Left ventricle myocardium inferior (tissue), 1 donor: ENCODE measurements at regions not wholly inside any gene's neighbourhood (a gene's known extent, or its start where the extent isn't known, plus 50 kb on each side); places are given as distances from the start of the nearest gene placed in this dataset.
"Not testable (repeated sequence)": the region's sequence is repeated elsewhere in the genome, so short reads cannot be mapped to it uniquely, and the experiment has no call there.

Experiments
- DNase-seq: peaks from one replicate; pipeline ENCODE4 v3.0.0-alpha.2; 2020
- H3K27ac ChIP-seq: fragments of 200-600 bp; replicated peaks from 2 replicates; pipeline ENCODE4 v1.8.0; 2021
- H3K27me3 ChIP-seq: fragments of 200-600 bp; 2 replicates; pipeline ENCODE4 v1.8.0; 2021; ENCODE audit warnings: low read depth
- H3K36me3 ChIP-seq: fragments of 200-600 bp; 2 replicates; pipeline ENCODE4 v1.8.0; 2021
- H3K4me1 ChIP-seq: fragments of 200-600 bp; 2 replicates; pipeline ENCODE4 v1.8.0; 2021
- H3K4me3 ChIP-seq: fragments of 200-600 bp; 2 replicates; pipeline ENCODE4 v1.8.0; 2021; ENCODE audit warnings: mild to moderate bottlenecking, moderate library complexity
- H3K9me3 ChIP-seq: fragments of 200-600 bp; replicated peaks from 2 replicates; pipeline ENCODE4 v1.8.0; 2021
- CTCF ChIP-seq: fragments of 200-600 bp; IDR thresholded peaks from 2 replicates; pipeline ENCODE4 v1.8.0; 2021; ENCODE audit warnings: antibody characterized with exemption, mild to moderate bottlenecking, borderline replicate concordance
- intact Hi-C: fragments of 100-400 bp; cut with micrococcal nuclease; formaldehyde crosslinking; loops from one replicate; pipeline ENCODE4 v1.11.0; 2022
- donor health status: DM: no; HTN: yes; CAD: no; lungs with severe emphysema.

- no peaks in the 10 kb centered on the region for H3K4me1 ChIP-seq
- H3K9me3 ChIP-seq, result no peaks in the 10 kb centered on the region
- intact Hi-C loops, result no loop called here
- no peak overlapping the region for H3K4me3 ChIP-seq
- no peaks in the 10 kb centered on the region for H3K36me3 ChIP-seq
- no peak overlapping the region for H3K27ac ChIP-seq
- H3K27me3 ChIP-seq, result no peaks in the 10 kb centered on the region
- TF ChIP-seq CTCF, result no peak
- DNase-seq, result no peak
Measured at GRCh38 chr6:80508885-80509630, 402.6 kb downstream of the BCKDHB start.

GRCh38 chr6:80504882-80505281, 398.4 kb downstream of the BCKDHB start:
- Histone ChIP-seq H3K4me3 (no peak overlapping the region), H3K27ac (no peak overlapping the region), H3K9me3 (no peaks in the 10 kb centered on the region), H3K4me1 (no peaks in the 10 kb centered on the region), H3K27me3 (no peaks in the 10 kb centered on the region), H3K36me3 (no peaks in the 10 kb centered on the region)
- intact Hi-C loops, result no loop called here
- TF ChIP-seq CTCF, result no peak
- DNase-seq, result no peak

GRCh38 chr6:80503660-80504059, 397.2 kb downstream of the BCKDHB start:
- Histone ChIP-seq H3K9me3 (no peaks in the 10 kb centered on the region), H3K27ac (no peak overlapping the region), H3K4me1 (no peaks in the 10 kb centered on the region), H3K4me3 (no peak overlapping the region), H3K36me3 (no peaks in the 10 kb centered on the region), H3K27me3 (no peaks in the 10 kb centered on the region)
- DNase-seq, result no peak
- no peak for TF ChIP-seq CTCF
- intact Hi-C loops, result no loop called here

- H3K4me3 ChIP-seq, result no peak overlapping the region
- H3K36me3 ChIP-seq, result no peaks in the 10 kb centered on the region
- H3K9me3 ChIP-seq, result no peaks in the 10 kb centered on the region
- H3K27ac ChIP-seq, result no peak overlapping the region
- no peaks in the 10 kb centered on the region for H3K27me3 ChIP-seq
- H3K4me1 ChIP-seq, result no peaks in the 10 kb centered on the region
- no peak for TF ChIP-seq CTCF
- DNase-seq, result no peak
- intact Hi-C loops, result no loop called here
Measured at GRCh38 chr6:80502871-80503270, 396.4 kb downstream of the BCKDHB start.

GRCh38 chr6:80501636-80502035, 395.2 kb downstream of the BCKDHB start:
- no peak for TF ChIP-seq CTCF
- H3K4me3 ChIP-seq, result no peak overlapping the region
- no peaks in the 10 kb centered on the region for H3K9me3 ChIP-seq
- DNase-seq, result no peak
- H3K4me1 ChIP-seq, result no peaks in the 10 kb centered on the region
- H3K36me3 ChIP-seq, result no peaks in the 10 kb centered on the region
- no peaks in the 10 kb centered on the region for H3K27me3 ChIP-seq
- intact Hi-C loops, result no loop called here
- H3K27ac ChIP-seq, result no peak overlapping the region

GRCh38 chr6:80497696-80498486, 391.4 kb downstream of the BCKDHB start:
- H3K36me3 ChIP-seq, intact Hi-C loops, DNase-seq, H3K27ac ChIP-seq, H3K27me3 ChIP-seq, H3K4me3 ChIP-seq, H3K9me3 ChIP-seq, H3K4me1 ChIP-seq: not testable (repeated sequence)
